CD4-positive, alpha-beta T cell (primary cell): ENCODE measurements at regions not wholly inside any gene's neighbourhood (a gene's known extent, or its start where the extent isn't known, plus 50 kb on each side); places are given as distances from the start of the nearest gene placed in this dataset.

Experiments used
- ATAC-seq: fragments of 200-7000 bp; cut with Tn5 transposase; one replicate; pipeline ENCODE4 v1.10.0; 2022; ENCODE audit warnings: mild to moderate bottlenecking; ENCODE audit not compliant: poor library complexity
- CTCF ChIA-PET: fragments of 350-600 bp; sonication (Branson Sonifier 250); formaldehyde crosslinking; loops from one replicate; lab custom pipeline; 2021; ENCODE audit warnings: antibody characterized with exemption, inconsistent platforms; lab: Charles Lee
- POLR2A ChIA-PET: fragments of 350-600 bp; sonication (Branson Sonifier 250); formaldehyde crosslinking; loops from one replicate; lab custom pipeline; 2021; ENCODE audit warnings: antibody characterized with exemption, inconsistent platforms; lab: Charles Lee
- DNase-seq, 14 experiments: peaks; one replicate each; pipeline ENCODE4 v3.0.0-alpha.2; 2013 to 2020; ENCODE audit warnings: mixed read lengths in 2 of 14
- H3K27ac ChIP-seq, 2 donors: one replicate each; pipeline versions ENCODE4 v1.5.1 to v1.7.0; 2013; ENCODE audit warnings: low read length in 2 of 2, low read depth in 1 of 2, mild to moderate bottlenecking in 1 of 2
- H3K27me3 ChIP-seq, 2 experiments: 1 replicate in 1 of 2; 2 replicates in 1 of 2; pipeline versions ENCODE4 v1.6.1 to v1.7.0; 2013; ENCODE audit warnings: low read length in 2 of 2, control low read depth in 1 of 2, mild to moderate bottlenecking in 1 of 2, moderate library complexity in 1 of 2; ENCODE audit not compliant: insufficient read depth in 2 of 2, control insufficient read depth in 1 of 2
- H3K36me3 ChIP-seq: one replicate; pipeline ENCODE4 v1.6.1; 2013; ENCODE audit warnings: low read length, control low read depth; ENCODE audit not compliant: insufficient read depth
- H3K4me1 ChIP-seq: one replicate; pipeline ENCODE4 v1.6.1; 2013; ENCODE audit warnings: low read length, control low read depth; ENCODE audit not compliant: insufficient read depth
- H3K4me3 ChIP-seq: one replicate; pipeline ENCODE4 v1.5.1; 2013; ENCODE audit warnings: mild to moderate bottlenecking, low read length, moderate library complexity
- H3K9me3 ChIP-seq, 2 experiments: 1 replicate in 1 of 2; 2 replicates in 1 of 2; pipeline versions ENCODE4 v1.6.1 to v1.7.0; 2013; ENCODE audit warnings: low read length in 2 of 2, mild to moderate bottlenecking in 2 of 2, control low read depth in 1 of 2, moderate library complexity in 1 of 2; ENCODE audit not compliant: control insufficient read depth in 1 of 2, insufficient read depth in 1 of 2
- H3K27ac Mint-ChIP-seq: one replicate; pipeline ENCODE4 v1.8.0; 2020; ENCODE audit warnings: mixed read lengths
- H3K27me3 Mint-ChIP-seq: one replicate; pipeline ENCODE4 v1.8.0; 2021; ENCODE audit warnings: mixed read lengths
- H3K36me3 Mint-ChIP-seq: one replicate; pipeline ENCODE4 v1.8.0; 2021; ENCODE audit warnings: low read depth, mixed read lengths
- H3K4me1 Mint-ChIP-seq: one replicate; pipeline ENCODE4 v1.8.0; 2021; ENCODE audit warnings: low read depth, mixed read lengths
- H3K4me3 Mint-ChIP-seq: one replicate; pipeline ENCODE4 v1.8.0; 2020; ENCODE audit warnings: mild to moderate bottlenecking, mixed read lengths
- H3K9me3 Mint-ChIP-seq: one replicate; pipeline ENCODE4 v1.8.0; 2020; ENCODE audit warnings: mixed read lengths
- CTCF ChIP-seq: fragments of 200-600 bp; IDR thresholded peaks from one replicate; pipeline ENCODE4 v1.8.0; 2022; ENCODE audit warnings: antibody characterized with exemption, mild to moderate bottlenecking
- intact Hi-C, 2 experiments: fragments of 100-400 bp; cut with DNase I in 1 of 2; cut with micrococcal nuclease in 1 of 2; formaldehyde crosslinking; loops; one replicate each; pipeline versions ENCODE4 v1.15.1 to v1.9.0; 2023 to 2025; cut with DNase I, micrococcal nuclease

- no peak for DNase-seq
- Histone ChIP-seq H3K4me1 (no peaks in the 10 kb centered on the region), H3K27me3 (no peaks in the 10 kb centered on the region), H3K4me3 (no peak overlapping the region), H3K9me3 (no peaks in the 10 kb centered on the region), H3K36me3 (no peaks in the 10 kb centered on the region), H3K27ac (no peak overlapping the region)
- no peak for TF ChIP-seq CTCF
- ChIA-PET CTCF (no interaction called here), POLR2A (no interaction called here)
- Mint-ChIP-seq H3K4me3 (no peak overlapping the region), H3K4me1 (no peaks in the 10 kb centered on the region), H3K27me3 (no peaks in the 10 kb centered on the region), H3K36me3 (no peaks in the 10 kb centered on the region), H3K9me3 (no peaks in the 10 kb centered on the region), H3K27ac (no peak overlapping the region)
- ATAC-seq = no peak
- intact Hi-C loops = no loop called here
These were observed 413.7 kb downstream of the RFPL4B start for GRCh38 chr6:112760831-112761230.

GRCh38 chr6:112761740-112762139, 414.6 kb downstream of the RFPL4B start:
- ATAC-seq (no peak), DNase-seq (no peak)
- intact Hi-C loops = no loop called here
- no peaks in the 10 kb centered on the region for H3K9me3 ChIP-seq
- H3K27ac Mint-ChIP-seq = no peak overlapping the region
- H3K4me3 ChIP-seq = no peak overlapping the region
- ChIA-PET POLR2A (no interaction called here), CTCF (no interaction called here)
- H3K27me3 Mint-ChIP-seq = no peaks in the 10 kb centered on the region
- no peaks in the 10 kb centered on the region for H3K27me3 ChIP-seq
- no peaks in the 10 kb centered on the region for H3K4me1 Mint-ChIP-seq
- no peaks in the 10 kb centered on the region for H3K36me3 Mint-ChIP-seq
- H3K27ac ChIP-seq = no peak overlapping the region
- no peaks in the 10 kb centered on the region for H3K36me3 ChIP-seq
- H3K4me1 ChIP-seq = no peaks in the 10 kb centered on the region
- H3K4me3 Mint-ChIP-seq = no peak overlapping the region
- TF ChIP-seq CTCF = no peak
- H3K9me3 Mint-ChIP-seq = peaks cover under 1% of the 10 kb centered on the region

GRCh38 chr6:112764377-112764776, 417.2 kb downstream of the RFPL4B start:
- ChIA-PET POLR2A (no interaction called here), CTCF (no interaction called here)
- no peak for ATAC-seq
- no peak for TF ChIP-seq CTCF
- Mint-ChIP-seq H3K9me3 (peaks cover 10% of the 10 kb centered on the region), H3K27ac (no peak overlapping the region), H3K36me3 (no peaks in the 10 kb centered on the region), H3K4me3 (no peak overlapping the region), H3K27me3 (no peaks in the 10 kb centered on the region), H3K4me1 (no peaks in the 10 kb centered on the region)
- H3K27me3 ChIP-seq = no peaks in the 10 kb centered on the region
- H3K27ac ChIP-seq = no peak overlapping the region
- no peak overlapping the region for H3K4me3 ChIP-seq
- no peak for DNase-seq
- intact Hi-C loops = no loop called here
- no peaks in the 10 kb centered on the region for H3K4me1 ChIP-seq
- H3K36me3 ChIP-seq = no peaks in the 10 kb centered on the region
- H3K9me3 ChIP-seq = peaks cover 0 to 4% of the 10 kb centered on the region in 2 experiments
